Nephron progenitor cell (in vitro differentiated cells): ENCODE measurements at regions not wholly inside any gene's neighbourhood (a gene's known extent, or its start where the extent isn't known, plus 50 kb on each side); places are given as distances from the start of the nearest gene placed in this dataset.

Source experiments
- DNase-seq: peaks from one replicate; pipeline ENCODE4 v3.0.0; 2021
- H3K27ac Mint-ChIP-seq: 2 replicates; pipeline ENCODE4 v1.8.0; 2021; ENCODE audit warnings: mild to moderate bottlenecking, moderate library complexity, mixed read lengths
- H3K27me3 Mint-ChIP-seq: 2 replicates; pipeline ENCODE4 v1.8.0; 2021; ENCODE audit warnings: mild to moderate bottlenecking, low read depth, mixed read lengths; ENCODE audit not compliant: poor library complexity
- H3K36me3 Mint-ChIP-seq: 2 replicates; pipeline ENCODE4 v1.8.0; 2021; ENCODE audit warnings: low read depth, mixed read lengths
- H3K4me1 Mint-ChIP-seq: 2 replicates; pipeline ENCODE4 v1.8.0; 2021; ENCODE audit warnings: mixed read lengths
- H3K4me3 Mint-ChIP-seq: 2 replicates; pipeline ENCODE4 v1.8.0; 2021; ENCODE audit warnings: mild to moderate bottlenecking, moderate library complexity, mixed read lengths
- H3K9me3 Mint-ChIP-seq: 2 replicates; pipeline ENCODE4 v1.8.0; 2021; ENCODE audit warnings: mild to moderate bottlenecking, moderate library complexity, mixed read lengths
- TF ChIP-seq, protein P1 (sequence below): fragments of 200-600 bp; sonication (generic); IDR thresholded peaks from 2 replicates; pipeline ENCODE4 v1.5.0; 2021; ENCODE audit warnings: antibody characterized with exemption

DNA sequence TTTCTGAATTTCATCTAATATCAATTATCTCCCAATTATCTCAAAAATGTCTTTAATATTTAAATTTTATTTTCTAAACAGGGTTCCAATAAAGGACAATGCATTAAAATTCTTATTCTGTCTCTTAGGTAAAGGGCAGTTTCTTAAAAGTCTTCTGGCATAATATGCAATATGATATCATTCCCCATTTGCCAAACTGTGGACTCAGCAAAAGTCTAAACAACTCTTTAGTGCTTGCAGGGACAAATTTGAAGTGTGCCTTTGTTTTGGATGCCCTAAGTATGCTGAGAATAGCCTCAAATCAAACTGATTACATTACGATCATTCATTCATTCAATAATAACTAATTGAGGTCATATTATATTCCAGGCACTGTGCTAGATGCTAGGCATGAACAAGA lies 281.0 kb upstream of the KIRREL3 start:
- Mint-ChIP-seq H3K27me3 (no peaks in the 10 kb centered on the region), H3K36me3 (no peaks in the 10 kb centered on the region), H3K27ac (no peak overlapping the region), H3K4me1 (no peaks in the 10 kb centered on the region), H3K4me3 (no peak overlapping the region), H3K9me3 (no peaks in the 10 kb centered on the region)
- TF ChIP-seq, protein P1, sequence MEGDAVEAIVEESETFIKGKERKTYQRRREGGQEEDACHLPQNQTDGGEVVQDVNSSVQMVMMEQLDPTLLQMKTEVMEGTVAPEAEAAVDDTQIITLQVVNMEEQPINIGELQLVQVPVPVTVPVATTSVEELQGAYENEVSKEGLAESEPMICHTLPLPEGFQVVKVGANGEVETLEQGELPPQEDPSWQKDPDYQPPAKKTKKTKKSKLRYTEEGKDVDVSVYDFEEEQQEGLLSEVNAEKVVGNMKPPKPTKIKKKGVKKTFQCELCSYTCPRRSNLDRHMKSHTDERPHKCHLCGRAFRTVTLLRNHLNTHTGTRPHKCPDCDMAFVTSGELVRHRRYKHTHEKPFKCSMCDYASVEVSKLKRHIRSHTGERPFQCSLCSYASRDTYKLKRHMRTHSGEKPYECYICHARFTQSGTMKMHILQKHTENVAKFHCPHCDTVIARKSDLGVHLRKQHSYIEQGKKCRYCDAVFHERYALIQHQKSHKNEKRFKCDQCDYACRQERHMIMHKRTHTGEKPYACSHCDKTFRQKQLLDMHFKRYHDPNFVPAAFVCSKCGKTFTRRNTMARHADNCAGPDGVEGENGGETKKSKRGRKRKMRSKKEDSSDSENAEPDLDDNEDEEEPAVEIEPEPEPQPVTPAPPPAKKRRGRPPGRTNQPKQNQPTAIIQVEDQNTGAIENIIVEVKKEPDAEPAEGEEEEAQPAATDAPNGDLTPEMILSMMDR = no peak
- no peak for DNase-seq

DNA sequence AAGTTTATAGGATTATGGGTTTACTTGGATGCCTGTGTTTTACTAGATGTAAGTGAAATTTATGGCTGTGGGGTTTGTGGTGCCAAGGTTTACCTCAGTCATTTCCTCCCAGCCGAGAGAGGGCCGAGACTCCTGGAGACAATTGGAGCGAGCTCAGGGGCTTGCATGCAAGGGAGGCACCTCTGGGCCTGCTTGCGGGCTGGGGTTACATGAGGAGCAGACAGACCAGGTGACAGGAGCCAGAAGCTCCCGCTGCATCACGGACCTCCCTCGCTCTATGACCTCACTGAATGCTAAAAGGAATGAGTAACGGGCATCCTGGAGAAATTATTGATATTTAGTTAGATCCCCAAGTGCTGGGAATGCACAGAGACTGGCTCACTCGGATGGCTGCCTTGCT lies 275.2 kb upstream of the KIRREL3 start:
- H3K9me3 Mint-ChIP-seq = no peaks in the 10 kb centered on the region
- H3K27me3 Mint-ChIP-seq = no peaks in the 10 kb centered on the region
- peaks cover 18% of the 10 kb centered on the region for H3K4me1 Mint-ChIP-seq
- no peaks in the 10 kb centered on the region for H3K36me3 Mint-ChIP-seq
- TF ChIP-seq, protein P1 = no peak
- H3K27ac Mint-ChIP-seq = no peak overlapping the region
- no peak for DNase-seq
- H3K4me3 Mint-ChIP-seq = no peak overlapping the region

DNA sequence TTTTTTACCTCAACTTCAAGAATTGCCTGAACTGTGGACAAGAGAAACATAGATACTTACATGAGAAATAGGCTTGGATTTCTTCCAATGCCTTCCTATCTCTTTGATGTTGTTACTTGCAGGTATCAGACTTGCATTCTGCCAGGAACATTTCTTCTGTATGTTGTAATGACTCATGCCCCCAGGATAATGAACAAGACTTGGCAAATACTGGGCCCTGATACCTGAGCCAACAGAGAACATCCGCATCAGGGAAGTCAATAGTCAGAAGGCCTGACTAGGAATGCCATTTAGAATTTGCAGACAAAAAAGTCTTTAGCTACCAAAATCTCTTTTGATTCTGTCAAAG lies 273.7 kb upstream of the KIRREL3 start:
- H3K27ac Mint-ChIP-seq = no peak overlapping the region
- H3K4me3 Mint-ChIP-seq = no peak overlapping the region
- peaks cover 5% of the 10 kb centered on the region for H3K27me3 Mint-ChIP-seq
- H3K4me1 Mint-ChIP-seq = peaks cover 18% of the 10 kb centered on the region
- H3K36me3 Mint-ChIP-seq = no peaks in the 10 kb centered on the region
- no peak for DNase-seq
- TF ChIP-seq, protein P1 = no peak
- no peaks in the 10 kb centered on the region for H3K9me3 Mint-ChIP-seq

DNA sequence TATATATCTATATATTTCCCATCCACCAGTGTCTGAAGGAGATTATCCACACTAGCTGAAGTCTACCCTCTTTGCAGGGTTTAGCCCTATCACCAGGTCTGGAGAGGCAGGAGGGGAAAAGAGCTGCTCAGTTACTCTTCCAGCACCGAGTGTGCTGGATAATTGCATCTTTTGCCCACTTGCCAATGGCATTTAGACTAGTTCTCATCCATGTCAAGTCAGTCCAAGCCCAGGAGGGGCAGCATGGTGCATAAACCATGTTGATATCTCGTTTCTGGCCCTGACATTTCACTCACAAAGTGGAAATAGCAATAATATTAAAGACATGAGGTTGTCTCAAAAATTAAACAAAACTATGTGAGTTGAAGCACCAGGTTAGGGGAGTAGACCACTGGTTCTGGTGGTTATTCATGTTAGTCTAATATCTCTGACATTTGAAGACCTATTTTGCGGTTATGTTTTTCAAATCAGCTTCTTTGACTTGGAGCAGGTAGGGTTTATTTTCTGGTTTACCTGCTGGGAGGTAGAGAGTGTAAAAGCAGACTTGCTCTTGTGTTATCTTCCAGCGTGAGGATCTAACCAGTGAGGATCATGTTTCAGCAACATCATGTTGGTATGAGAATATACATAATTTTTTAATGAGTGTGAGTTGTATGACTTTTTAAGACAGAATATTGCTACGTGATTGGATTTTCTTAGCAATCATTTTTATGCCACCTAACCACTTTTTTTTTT lies 273.2 kb upstream of the KIRREL3 start:
- H3K36me3 Mint-ChIP-seq = no peaks in the 10 kb centered on the region
- H3K27ac Mint-ChIP-seq = no peak overlapping the region
- TF ChIP-seq, protein P1 = no peak

DNA sequence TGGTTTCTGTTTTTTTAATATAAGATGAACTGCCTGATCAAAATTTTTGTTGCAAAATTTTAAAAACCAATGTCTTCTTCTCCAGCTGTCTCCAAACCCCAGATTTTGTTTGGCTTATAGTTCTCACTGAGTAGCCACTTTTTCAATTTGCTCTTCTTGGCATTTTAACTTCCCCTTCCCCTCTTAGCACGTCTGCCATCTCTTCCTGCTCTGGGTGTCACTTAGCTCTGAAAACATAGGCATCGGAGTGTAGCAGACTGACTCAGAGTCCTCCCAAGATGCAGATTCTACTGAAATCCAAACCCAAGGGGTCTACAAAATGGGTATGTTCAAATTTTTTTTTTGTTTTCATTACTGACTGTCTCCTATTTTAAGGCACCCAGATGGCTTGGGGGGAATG lies 270.3 kb upstream of the KIRREL3 start:
- DNase-seq = no peak
- Mint-ChIP-seq H3K4me1 (peaks cover 34% of the 10 kb centered on the region), H3K4me3 (no peak overlapping the region), H3K9me3 (peaks cover 12% of the 10 kb centered on the region), H3K27me3 (peaks cover 6% of the 10 kb centered on the region), H3K36me3 (no peaks in the 10 kb centered on the region), H3K27ac (no peak overlapping the region)
- TF ChIP-seq, protein P1 = no peak

More for the DNA sequence above, 273.2 kb upstream of the KIRREL3 start:
- H3K4me1 Mint-ChIP-seq = peaks cover 19% of the 10 kb centered on the region
- peaks cover 5% of the 10 kb centered on the region for H3K27me3 Mint-ChIP-seq
- no peak overlapping the region for H3K4me3 Mint-ChIP-seq
- H3K9me3 Mint-ChIP-seq = no peaks in the 10 kb centered on the region
- DNase-seq = no peak

DNA sequence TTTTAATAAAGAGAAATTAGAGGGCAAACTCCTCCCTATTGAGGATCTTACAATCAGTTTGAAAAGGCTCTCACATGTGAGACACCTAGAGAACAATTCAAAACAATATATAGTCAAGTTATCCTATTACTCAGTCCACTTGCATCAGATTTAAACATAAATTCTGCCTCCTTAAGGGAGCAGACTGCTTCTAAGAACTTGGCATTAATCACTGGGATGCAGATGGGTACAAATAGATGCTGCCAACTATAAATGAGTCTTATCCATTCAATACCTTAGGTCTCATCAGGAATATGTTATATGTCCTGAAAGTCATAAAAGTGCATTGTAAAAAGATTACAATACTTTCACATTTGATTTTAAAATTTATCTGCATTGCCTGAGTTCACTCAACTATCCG lies 269.3 kb upstream of the KIRREL3 start:
- peaks cover 16% of the 10 kb centered on the region for H3K9me3 Mint-ChIP-seq
- H3K27ac Mint-ChIP-seq = no peak overlapping the region
- TF ChIP-seq, protein P1 = no peak
- H3K27me3 Mint-ChIP-seq = peaks cover 11% of the 10 kb centered on the region
- no peaks in the 10 kb centered on the region for H3K36me3 Mint-ChIP-seq
- no peak overlapping the region for H3K4me3 Mint-ChIP-seq
- H3K4me1 Mint-ChIP-seq = peaks cover 24% of the 10 kb centered on the region
- DNase-seq = no peak
